Cerebellar cortex (tissue), 1 donor: ENCODE measurements at regions not wholly inside any gene's neighbourhood (a gene's known extent, or its start where the extent isn't known, plus 50 kb on each side); places are given as distances from the start of the nearest gene placed in this dataset.

ENCODE experiments used
- DNase-seq: peaks from one replicate; pipeline ENCODE4 v3.0.0-alpha.2; 2015; ENCODE audit warnings: low spot score

DNA sequence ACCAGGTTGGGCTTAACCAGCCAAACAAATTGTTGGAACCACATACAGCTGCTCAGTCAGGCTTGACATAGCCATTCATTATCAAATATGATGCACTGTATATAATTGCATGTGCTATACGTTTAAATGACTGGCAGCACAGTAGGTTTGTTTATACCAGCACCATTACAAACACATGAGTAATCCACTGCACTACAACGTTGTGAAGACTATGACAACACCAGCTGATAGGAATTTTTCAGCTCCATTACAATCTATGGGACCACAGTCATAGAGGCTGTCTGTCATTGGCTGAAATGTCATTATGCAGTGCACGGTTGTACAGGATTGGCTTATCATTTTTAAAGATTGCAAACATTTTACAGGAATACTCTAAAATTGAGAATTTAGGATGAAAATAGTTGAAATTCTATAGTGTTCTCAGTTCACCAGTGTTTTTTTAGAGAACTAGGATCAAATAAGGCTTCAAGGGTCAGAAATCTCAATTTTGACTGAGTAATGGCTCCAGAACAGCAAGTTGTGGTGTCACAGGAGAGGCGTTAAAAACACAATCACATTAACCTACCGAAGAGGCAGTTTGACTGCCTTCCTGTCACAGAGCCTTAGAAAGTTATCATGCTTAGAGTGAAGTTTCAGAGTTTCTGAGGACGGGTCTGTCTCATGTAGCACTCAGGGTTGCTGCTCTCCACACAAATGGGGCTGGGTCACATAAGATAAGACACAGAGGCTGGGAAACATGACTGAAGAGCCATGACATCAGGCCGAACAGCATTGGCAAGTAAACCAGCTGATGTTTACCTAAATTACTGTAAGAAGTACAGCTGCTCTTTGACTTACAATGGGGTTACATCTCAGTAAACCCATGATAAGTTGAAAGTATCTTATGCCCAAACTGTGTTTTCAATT is 60.7 kb upstream of the SMLR1 start:
- no peak for DNase-seq

DNA sequence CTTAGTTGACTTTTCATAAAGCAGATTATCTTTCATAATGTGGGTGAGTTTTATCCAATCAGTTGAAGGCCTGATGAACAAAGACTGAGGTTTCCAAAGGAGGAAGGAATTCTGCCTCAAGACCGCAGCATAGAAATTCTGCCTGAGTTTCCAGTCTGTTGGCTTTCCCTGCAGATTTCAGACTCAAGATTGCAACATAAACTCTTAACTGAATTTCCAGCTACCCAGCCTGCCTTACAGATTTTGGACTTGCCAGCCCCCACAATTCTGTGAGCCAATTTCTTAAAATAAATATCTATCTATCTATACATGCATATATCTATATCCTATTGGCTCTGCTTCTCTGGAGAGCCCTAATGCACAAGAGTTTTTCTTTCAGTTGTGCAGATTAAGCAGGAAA is 57.3 kb upstream of the SMLR1 start:
- no peak for DNase-seq

DNA sequence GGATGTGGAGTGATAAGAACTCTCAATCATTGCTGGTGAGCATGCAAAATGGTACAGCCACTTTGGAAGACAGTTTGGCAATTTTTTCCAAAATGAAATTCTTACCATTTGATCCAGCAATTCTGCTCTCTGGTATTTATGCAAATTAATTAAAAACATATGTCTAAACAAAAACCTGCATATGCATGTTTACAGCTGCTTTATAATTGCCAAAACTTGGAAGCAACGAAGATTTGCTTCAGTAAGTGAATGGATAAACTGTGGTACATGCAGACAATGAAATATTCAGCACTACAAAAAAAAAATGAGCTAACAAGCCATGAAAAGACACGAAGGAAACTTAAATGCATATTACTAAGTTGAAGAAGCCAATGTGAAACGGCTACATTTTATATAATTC is 55.5 kb upstream of the SMLR1 start:
- DNase-seq: no peak

DNA sequence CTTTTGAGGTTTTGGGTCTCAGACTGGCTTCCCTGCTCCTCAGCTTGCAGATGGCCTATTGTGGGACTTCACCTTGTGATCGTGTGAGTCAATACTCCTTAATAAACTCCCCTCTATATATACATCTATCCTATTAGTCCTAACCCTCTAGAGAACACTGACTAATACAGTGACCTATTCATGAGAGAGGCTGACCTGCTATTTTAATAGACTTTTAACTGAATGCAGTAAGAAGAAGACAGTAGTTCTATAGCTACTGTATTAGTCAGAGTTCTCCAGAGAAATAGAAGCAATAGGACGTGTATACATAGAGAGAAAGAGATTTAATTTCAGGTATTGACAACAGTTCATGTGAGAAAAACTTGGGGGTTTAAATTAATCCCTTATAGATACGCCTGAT is 53.3 kb upstream of the SMLR1 start:
- no peak for DNase-seq

DNA sequence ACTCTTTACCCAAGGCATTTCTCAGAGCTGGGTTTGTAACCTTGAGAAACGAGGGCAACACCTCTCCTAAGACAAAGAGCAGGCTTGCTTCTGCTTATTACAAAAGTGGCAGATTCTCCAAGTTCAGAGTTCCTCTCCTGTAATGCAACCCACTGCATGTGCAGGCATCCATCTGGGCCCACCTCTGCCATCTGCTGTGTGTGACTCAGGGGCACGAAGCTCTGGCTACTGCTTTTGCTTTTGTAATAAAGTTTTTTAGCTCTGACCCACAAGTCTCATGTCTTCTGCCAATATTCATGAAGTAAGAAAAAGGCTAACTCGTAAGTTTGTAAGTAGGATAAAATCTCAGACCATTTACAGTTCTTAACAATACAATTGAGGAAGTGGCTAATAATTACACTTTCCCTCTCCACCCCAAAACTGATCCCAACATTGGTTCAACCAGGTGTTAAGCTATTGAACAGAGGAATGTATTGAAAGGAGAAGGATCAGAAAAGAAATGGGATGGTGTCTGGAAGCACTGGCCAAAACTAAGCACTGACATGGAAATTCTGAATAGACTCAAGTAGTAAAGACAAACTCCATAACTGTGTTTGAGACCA is 51.7 kb upstream of the SMLR1 start:
- DNase-seq: no peak

DNA sequence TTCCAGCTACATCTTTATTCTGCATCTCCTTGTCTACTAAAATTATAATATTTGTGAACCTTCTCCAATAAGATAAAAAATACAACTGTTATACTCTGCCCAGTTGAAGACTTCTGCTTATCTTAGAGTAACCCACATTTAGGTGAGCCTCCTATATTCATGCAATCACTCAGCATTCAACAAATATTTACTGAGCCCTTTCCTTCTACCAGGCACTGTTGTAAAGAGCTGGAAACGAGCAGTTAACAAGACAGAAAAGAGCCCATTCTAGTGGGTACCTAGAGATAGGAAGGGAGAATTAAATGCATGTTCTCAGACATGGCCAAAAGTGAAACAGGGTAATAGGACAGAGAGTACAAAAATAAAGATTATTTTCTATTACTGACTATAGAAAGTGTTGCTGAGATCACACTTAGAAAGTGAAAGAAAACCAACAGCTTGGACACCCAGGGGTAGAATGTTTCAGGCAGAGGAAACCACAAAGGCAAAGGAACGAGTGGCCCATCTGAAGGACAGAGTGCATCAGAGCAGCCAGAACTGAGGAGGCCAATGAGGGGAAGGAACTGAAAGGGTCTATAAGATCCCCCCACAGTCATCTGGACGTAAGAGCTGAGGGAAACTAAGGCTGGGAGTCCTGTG is 50.8 kb upstream of the SMLR1 start:
- no peak for DNase-seq
